HG02943 (cell line): ENCODE measurements at regions not wholly inside any gene's neighbourhood (a gene's known extent, or its start where the extent isn't known, plus 50 kb on each side); places are given as distances from the start of the nearest gene placed in this dataset.

Experiments
- ATAC-seq: cut with Tn5 transposase; IDR thresholded peaks from one replicate; pipeline ENCODE4 v1.9.1; 2021; ENCODE audit warnings: mild to moderate bottlenecking, low read depth, moderate library complexity; ENCODE audit not compliant: unreplicated experiment

DNA sequence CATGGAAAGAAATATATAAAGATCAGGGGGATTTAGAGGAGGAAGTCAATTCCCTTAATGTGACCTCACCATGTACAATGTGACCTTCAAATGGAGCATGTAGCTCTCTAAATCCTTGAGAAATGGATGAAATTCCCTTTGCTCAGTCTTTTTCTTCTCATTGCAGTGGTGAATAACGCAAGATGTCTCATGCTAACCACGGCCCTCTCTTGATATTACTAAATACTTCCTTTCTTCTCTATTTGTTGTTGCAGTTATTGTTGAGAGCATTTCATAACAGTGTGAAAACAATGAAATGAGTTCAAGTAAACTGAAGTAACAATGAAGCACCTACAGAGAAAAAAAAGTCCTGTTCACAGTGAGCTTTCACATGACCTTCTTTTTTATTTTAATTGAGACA, 55.6 kb downstream of the ZNF281 start:
- no peak for ATAC-seq

DNA sequence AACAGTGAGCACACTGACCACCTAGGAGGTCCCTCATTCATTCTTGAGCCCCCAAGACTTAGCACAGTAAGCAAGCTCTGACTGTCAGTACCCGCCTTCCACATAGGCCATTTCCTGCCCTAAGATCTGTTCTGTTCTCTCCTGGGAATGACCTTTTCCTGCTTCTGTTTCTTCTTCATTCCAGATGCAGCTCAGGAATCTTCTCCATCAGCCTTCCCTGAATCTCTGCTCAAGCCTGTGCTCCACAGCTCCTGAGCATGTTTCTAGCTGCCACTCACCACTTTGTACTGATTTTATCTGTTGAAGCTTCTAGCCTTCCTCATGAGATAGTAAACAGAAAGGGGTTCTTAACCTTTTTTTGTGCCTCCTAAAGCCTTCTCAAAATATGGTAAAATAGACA, 56.6 kb downstream of the ZNF281 start:
- ATAC-seq, result no peak

- no peak for ATAC-seq
Measured at GRCh38 chr1:200351826-200352549, 57.8 kb downstream of the ZNF281 start.

- no peak for ATAC-seq
Measured at GRCh38 chr1:200351425-200351824, 58.4 kb downstream of the ZNF281 start.

DNA sequence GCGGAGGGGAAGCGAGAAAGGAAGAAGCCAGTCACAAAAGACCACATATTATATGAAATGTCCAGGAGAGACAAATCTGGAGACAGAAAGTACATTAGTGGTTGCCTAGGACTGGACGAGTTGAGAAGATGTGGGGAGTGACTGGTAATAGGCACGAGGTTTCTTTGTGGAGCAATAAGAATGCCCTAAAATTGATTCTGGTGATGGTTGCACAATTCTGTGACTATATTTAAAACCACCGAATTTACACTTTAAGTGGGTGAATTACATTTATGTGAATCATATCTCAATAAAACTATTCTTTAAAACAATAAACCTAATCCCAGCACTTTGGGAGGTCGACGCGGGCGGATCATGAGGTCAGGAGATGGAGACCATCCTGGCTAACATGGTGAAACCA, 63.1 kb downstream of the ZNF281 start:
- ATAC-seq, result no peak

GRCh38 chr1:200345520-200345919, 64.3 kb downstream of the ZNF281 start:
- ATAC-seq, result no peak

DNA sequence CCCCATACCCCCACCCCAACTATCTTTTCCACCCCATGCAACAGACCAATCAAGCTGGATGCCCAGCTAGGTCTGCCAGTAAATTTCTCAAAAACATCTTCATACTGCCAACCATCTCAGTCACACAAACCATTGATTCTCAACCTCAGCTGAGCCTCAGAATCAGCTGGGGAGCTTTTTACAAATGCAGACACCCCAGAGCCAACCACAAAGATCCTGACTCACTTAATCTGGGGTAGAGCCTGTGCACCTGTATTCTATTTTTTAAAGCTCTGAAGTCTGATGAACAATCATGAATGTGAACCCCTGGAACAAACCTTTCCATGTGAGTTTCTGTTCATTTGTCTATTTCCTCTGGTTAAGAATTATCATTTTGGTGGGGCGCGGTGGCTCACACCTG, 66.0 kb downstream of the ZNF281 start:
- ATAC-seq, result no peak

DNA sequence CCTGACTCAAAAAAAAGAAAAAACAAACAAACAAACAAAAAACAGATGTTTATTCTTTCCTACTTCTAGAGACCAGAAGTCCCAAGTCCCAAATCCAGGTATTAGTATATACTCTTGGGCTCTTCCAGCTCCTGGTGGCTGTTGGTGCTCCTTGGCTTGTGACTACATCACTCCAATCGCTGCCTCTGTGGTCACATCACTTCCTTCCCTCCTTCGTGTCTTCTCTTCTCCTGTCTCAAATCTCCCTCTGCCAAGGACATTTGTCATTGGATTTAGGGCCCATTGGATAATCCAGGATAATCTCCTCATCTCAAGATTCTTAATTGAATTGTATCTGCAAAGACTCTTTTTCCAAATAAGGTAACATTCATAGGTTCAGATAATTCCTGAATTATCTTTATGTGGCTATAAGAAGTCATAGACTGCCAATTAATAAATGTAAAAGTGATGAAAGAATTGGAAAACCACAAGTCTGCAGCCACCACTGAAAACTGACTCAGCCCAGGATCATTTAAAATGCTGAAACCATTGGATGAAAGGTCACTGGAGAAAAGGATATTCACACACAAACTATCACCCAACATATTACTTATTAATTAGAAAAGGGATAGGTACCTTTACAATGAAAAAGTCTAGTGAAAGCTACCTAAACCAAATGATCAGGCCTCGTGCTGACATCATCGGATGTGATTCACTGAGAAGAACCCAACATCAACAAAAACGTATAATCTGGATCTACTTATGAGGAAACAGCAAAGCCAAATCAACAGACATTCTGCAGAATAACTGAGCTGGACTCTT, 67.1 kb downstream of the ZNF281 start:
- no peak for ATAC-seq

GRCh38 chr1:200338451-200338850, 71.4 kb downstream of the ZNF281 start:
- no peak for ATAC-seq

GRCh38 chr1:200337831-200338230, 72.0 kb downstream of the ZNF281 start:
- no peak for ATAC-seq

- no peak for ATAC-seq
Measured at GRCh38 chr1:200337410-200337809, 72.4 kb downstream of the ZNF281 start.

- ATAC-seq, result no peak
Measured at GRCh38 chr1:200336901-200337391, 72.9 kb downstream of the ZNF281 start.

DNA sequence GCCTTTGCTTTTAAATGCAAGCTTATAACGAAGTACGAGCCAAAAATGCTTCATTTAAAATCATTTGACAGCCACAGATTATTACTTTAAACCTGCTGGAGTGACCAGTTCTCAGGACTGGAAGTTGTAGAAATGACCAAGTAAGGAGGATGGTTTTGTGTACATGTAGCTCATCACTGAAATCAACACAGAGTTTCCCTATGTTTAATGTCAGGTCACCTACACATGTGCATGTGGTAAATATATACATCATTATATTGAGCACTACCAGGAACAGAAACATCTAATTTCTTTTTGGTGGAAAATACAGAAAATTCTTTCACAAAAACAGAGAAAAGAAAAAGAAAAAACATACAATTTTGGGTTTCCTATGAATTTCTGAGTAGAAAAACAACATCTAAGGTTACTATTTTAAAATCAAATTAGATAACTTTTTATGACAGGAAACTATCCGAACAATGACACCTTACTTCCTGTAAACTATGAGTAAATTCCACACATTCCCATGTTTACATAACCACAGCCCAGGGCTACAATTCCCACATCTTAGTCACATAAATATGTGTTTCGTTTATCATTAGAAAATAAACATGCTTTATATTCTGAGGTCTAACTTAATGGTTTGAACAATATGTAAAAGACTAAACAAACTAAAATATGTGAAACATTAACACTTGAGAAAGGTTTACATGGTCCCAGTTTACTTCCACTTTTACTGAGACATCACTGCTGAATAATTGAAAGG, 73.6 kb downstream of the ZNF281 start:
- ATAC-seq, result no peak

GRCh38 chr1:200334661-200335256, 75.1 kb downstream of the ZNF281 start:
- no peak for ATAC-seq

DNA sequence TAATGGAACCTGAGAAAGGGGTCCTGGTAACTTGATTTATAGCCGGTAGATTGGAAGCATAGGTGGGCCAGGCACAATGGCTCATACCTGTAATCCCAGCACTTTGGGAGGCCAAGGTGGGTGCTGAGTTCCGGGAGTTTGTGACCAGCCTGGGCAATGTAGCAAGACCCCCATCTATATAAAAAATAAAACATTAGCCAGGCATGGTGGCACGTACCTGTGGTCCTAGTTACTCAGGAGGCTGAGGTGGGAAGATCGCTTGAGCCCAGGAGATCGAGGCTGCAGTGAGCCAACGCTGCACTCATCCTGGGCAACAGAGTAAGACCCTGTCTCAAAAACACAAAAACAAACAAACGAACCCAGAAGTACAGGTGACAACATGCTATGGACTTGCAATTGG, 76.5 kb downstream of the ZNF281 start:
- ATAC-seq, result no peak

DNA sequence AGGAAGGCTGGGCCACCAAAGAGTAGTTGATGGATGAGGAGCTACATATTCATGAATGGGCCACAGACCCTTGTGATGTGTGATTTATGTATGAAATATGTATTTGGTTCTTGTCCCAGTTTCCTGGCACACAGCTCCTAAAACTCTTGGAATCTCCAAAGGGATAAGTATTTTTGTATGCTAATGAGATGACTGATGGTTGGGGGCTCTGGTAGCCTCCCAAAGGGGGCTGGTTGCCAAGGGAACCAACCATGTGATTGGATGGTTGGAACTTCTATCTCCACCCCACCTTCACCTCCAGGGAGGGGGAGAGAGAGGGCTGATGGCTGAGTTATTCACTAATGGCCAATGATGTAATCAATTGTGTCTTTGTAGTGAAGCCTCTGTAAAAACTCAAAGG, 77.1 kb downstream of the ZNF281 start:
- ATAC-seq, result no peak

DNA sequence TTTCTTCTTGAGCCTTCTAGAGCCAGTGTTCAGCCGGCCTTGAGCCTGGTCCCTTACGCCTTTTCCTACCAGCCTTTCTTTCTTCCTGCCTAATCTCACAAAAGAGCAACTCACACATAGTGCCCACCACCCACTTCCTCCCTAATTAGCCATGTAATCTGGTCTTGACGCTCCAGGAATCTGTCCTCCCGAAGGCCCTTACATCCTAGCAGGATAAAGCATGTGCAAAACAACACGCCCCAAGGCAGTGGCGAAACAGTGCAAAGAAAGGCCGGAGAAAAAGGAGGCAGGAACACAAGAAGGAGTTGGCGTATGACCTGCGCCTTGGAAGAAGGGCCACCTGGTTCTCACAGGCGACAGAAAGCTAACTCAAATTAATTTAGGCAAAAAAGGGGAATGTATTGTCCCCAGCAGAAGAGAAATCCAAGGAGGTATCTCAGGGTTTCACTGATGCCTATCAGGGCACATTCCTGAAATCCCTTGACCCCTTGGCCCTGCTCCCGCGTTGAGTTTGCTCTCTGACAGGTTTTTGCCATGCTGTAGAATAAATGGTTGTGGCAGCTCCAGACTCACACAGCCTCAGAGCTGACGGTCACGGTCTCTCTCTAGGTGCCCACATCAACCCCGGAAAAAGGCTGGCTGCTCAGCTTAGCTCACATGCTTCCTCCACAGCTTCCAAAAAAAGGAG, 79.0 kb downstream of the ZNF281 start:
- ATAC-seq, result no peak

- ATAC-seq, result no peak
Measured at GRCh38 chr1:200329208-200329882, 80.5 kb downstream of the ZNF281 start.

DNA sequence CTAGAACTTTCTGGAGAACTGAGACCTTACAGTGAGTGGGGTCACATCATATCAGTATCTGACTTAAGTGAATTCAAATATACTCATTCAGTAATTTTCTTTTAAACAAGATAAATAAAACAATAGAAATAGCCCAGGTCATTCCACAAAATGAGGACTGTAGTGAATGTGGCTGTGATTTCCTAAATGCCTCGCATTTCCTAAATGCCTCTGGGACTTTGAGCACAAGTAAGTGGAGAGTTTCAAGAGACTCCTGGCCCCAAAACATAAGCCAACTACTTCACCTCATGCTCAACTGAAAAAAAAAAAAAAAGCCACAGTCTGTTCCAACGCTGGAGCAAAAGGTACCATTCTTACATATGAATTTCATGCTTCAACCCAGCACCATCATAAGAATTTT, 81.5 kb downstream of the ZNF281 start:
- no peak for ATAC-seq
